Neural progenitor cell (in vitro differentiated cells): ENCODE measurements at regions not wholly inside any gene's neighbourhood (a gene's known extent, or its start where the extent isn't known, plus 50 kb on each side); places are given as distances from the start of the nearest gene placed in this dataset.

ENCODE experiments used
- CTCF ChIP-seq: fragments of 200-600 bp; sonication (generic); IDR thresholded peaks from 2 replicates; pipeline ENCODE4 v1.5.1; 2017; ENCODE audit warnings: antibody characterized with exemption, mild to moderate bottlenecking
- EZH2 ChIP-seq: fragments of 200-600 bp; sonication (generic); IDR thresholded peaks from 2 replicates; pipeline ENCODE4 v1.6.1; 2017; ENCODE audit warnings: antibody characterized with exemption, mild to moderate bottlenecking, moderate library complexity
- EZH2phosphoT487 ChIP-seq: fragments of 200-600 bp; sonication (generic); IDR thresholded peaks from 2 replicates; pipeline ENCODE4 v1.6.1; 2017; ENCODE audit warnings: antibody characterized with exemption

- TF ChIP-seq CTCF (no peak), EZH2phosphoT487 (no peak), EZH2 (no peak)
Measured at GRCh38 chr1:72885841-72886240, 603.5 kb upstream of the NEGR1 start.
